RPMI7951 (cell line): ENCODE measurements at regions not wholly inside any gene's neighbourhood (a gene's known extent, or its start where the extent isn't known, plus 50 kb on each side); places are given as distances from the start of the nearest gene placed in this dataset.

Experiments
- DNase-seq: peaks from one replicate; pipeline ENCODE4 v3.0.0-alpha.2; 2012; ENCODE audit warnings: low read depth

- DNase-seq, result peak; percentile 100
These were observed 162.6 kb upstream of the AKR1E2 start for GRCh38 chr10:4663162-4663992.

GRCh38 chr10:4662576-4663161, 163.3 kb upstream of the AKR1E2 start:
- peak; percentile 90 for DNase-seq

GRCh38 chr10:4661511-4662255, 164.3 kb upstream of the AKR1E2 start:
- peak; percentile 68 for DNase-seq

- no peak for DNase-seq
These were observed 167.2 kb upstream of the AKR1E2 start for GRCh38 chr10:4658777-4659176.

- peak; percentile 75 for DNase-seq
These were observed 169.3 kb upstream of the AKR1E2 start for GRCh38 chr10:4656576-4657194.

- DNase-seq, result no peak
These were observed 170.1 kb upstream of the AKR1E2 start for GRCh38 chr10:4655879-4656278.

- no peak for DNase-seq
These were observed 170.6 kb upstream of the AKR1E2 start for GRCh38 chr10:4655406-4655805.

- DNase-seq, result no peak
These were observed 171.5 kb upstream of the AKR1E2 start for GRCh38 chr10:4654496-4654895.

GRCh38 chr10:4653160-4653559, 172.8 kb upstream of the AKR1E2 start:
- DNase-seq, result no peak

GRCh38 chr10:4652111-4653010, 173.6 kb upstream of the AKR1E2 start:
- no peak for DNase-seq

- DNase-seq, result no peak
These were observed 174.5 kb upstream of the AKR1E2 start for GRCh38 chr10:4651404-4652037.

- peak; percentile 48 for DNase-seq
These were observed 175.4 kb upstream of the AKR1E2 start for GRCh38 chr10:4650582-4650981.

GRCh38 chr10:4649886-4650508, 176.0 kb upstream of the AKR1E2 start:
- DNase-seq, result peak; percentile 40

- no peak for DNase-seq
These were observed 176.5 kb upstream of the AKR1E2 start for GRCh38 chr10:4649471-4649870.

- no peak for DNase-seq
These were observed 177.0 kb upstream of the AKR1E2 start for GRCh38 chr10:4648999-4649398.

- peak; percentile 55 for DNase-seq
These were observed 178.8 kb upstream of the AKR1E2 start for GRCh38 chr10:4647109-4647785.

- peak; percentile 56 for DNase-seq
These were observed 179.5 kb upstream of the AKR1E2 start for GRCh38 chr10:4646547-4646946.

- DNase-seq, result no peak
These were observed 180.2 kb upstream of the AKR1E2 start for GRCh38 chr10:4645836-4646235.

- no peak for DNase-seq
These were observed 182.5 kb upstream of the AKR1E2 start for GRCh38 chr10:4643471-4643870.

GRCh38 chr10:4639960-4640359, 186.0 kb upstream of the AKR1E2 start:
- DNase-seq, result no peak
